Keratinocyte (primary cell): ENCODE measurements at regions not wholly inside any gene's neighbourhood (a gene's known extent, or its start where the extent isn't known, plus 50 kb on each side); places are given as distances from the start of the nearest gene placed in this dataset.

Experiments
- DNase-seq: peaks from one replicate; pipeline ENCODE4 v3.0.0-alpha.2; 2011; ENCODE audit warnings: low read depth, missing footprints, low spot score
- FAIRE-seq: peaks from 2 replicates; lab custom pipeline; 2011; peaks lifted over from hg19 to GRCh38; lab: Jason Lieb, UNC
- H2AFZ ChIP-seq: 2 replicates; pipeline ENCODE4 v1.6.0; 2012; ENCODE audit warnings: low read length, control low read depth, inconsistent platforms; ENCODE audit not compliant: control insufficient read depth
- H3K27ac ChIP-seq: 2 replicates; pipeline ENCODE4 v1.5.1; 2011; ENCODE audit warnings: low read length; ENCODE audit not compliant: control insufficient read depth, insufficient read depth
- H3K27me3 ChIP-seq: 3 replicates; pipeline ENCODE4 v1.6.0; 2011; ENCODE audit warnings: low read length; ENCODE audit not compliant: control insufficient read depth, insufficient read depth; ENCODE audit errors: extremely low read depth
- H3K36me3 ChIP-seq, 2 experiments: 2 replicates in 1 of 2; 3 replicates in 1 of 2; pipeline ENCODE4 v1.5.1; 2011; ENCODE audit warnings: low read length in 2 of 2, mild to moderate bottlenecking in 1 of 2; ENCODE audit not compliant: control insufficient read depth in 2 of 2, insufficient read depth in 2 of 2; ENCODE audit errors: extremely low read depth in 1 of 2
- H3K4me1 ChIP-seq: 3 replicates; pipeline ENCODE4 v1.5.1; 2011; ENCODE audit warnings: low read length; ENCODE audit not compliant: control insufficient read depth, insufficient read depth; ENCODE audit errors: extremely low read depth
- H3K4me2 ChIP-seq: 3 replicates; pipeline ENCODE4 v1.6.0; 2011; ENCODE audit warnings: low read depth, low read length; ENCODE audit not compliant: control insufficient read depth, insufficient read depth; ENCODE audit errors: extremely low read depth
- H3K4me3 ChIP-seq, 3 experiments: fragments of 200-600 bp in 1 of 3; sonication (generic) in 1 of 3; 2 replicates in 2 of 3; 3 replicates in 1 of 3; pipeline ENCODE4 v1.5.1; 2011 to 2016; ENCODE audit warnings: low read length in 3 of 3, mild to moderate bottlenecking in 3 of 3, control low read depth in 2 of 3, inconsistent platforms in 1 of 3, low read depth in 1 of 3, mixed read lengths in 1 of 3, mixed run types in 1 of 3, moderate library complexity in 1 of 3; ENCODE audit not compliant: control insufficient read depth in 2 of 3, insufficient read depth in 2 of 3; ENCODE audit errors: extremely low read depth in 1 of 3
- H3K79me2 ChIP-seq: 2 replicates; pipeline ENCODE4 v1.6.0; 2012; ENCODE audit warnings: low read length; ENCODE audit not compliant: control insufficient read depth, insufficient read depth
- H3K9ac ChIP-seq: 3 replicates; pipeline ENCODE4 v1.6.0; 2011; ENCODE audit warnings: low read length; ENCODE audit not compliant: control insufficient read depth, insufficient read depth; ENCODE audit errors: extremely low read depth
- H3K9me1 ChIP-seq: 3 replicates; pipeline ENCODE4 v1.6.0; 2011; ENCODE audit warnings: low read length; ENCODE audit not compliant: control insufficient read depth, insufficient read depth; ENCODE audit errors: extremely low read depth
- H3K9me3 ChIP-seq: 2 replicates; pipeline ENCODE4 v1.5.1; 2012; ENCODE audit warnings: low read depth, low read length; ENCODE audit not compliant: control insufficient read depth
- H4K20me1 ChIP-seq: 3 replicates; pipeline ENCODE4 v1.6.0; 2011; ENCODE audit warnings: low read length; ENCODE audit not compliant: control insufficient read depth, insufficient read depth; ENCODE audit errors: extremely low read depth
- CTCF ChIP-seq, 3 experiments: IDR thresholded peaks in 1 of 3; conservative IDR thresholded peaks in 1 of 3; optimal IDR thresholded peaks in 1 of 3; 2 replicates in 2 of 3; 3 replicates in 1 of 3; pipeline versions ENCODE3 to v1.5.1; 2011; ENCODE audit warnings: low read length in 3 of 3, mild to moderate bottlenecking in 3 of 3, moderate library complexity in 2 of 3, control low read depth in 1 of 3, inconsistent platforms in 1 of 3; ENCODE audit not compliant: insufficient read depth in 2 of 3; ENCODE audit errors: extremely low read depth in 1 of 3
- EZH2 ChIP-seq: IDR thresholded peaks from one replicate; pipeline ENCODE4 v1.6.1; 2012; ENCODE audit warnings: inconsistent platforms, mild to moderate bottlenecking, low read length, moderate library complexity
- dilution Hi-C: fragments of 300-500 bp; cut with MboI; formaldehyde crosslinking; loops from one replicate; pipeline ENCODE4 v1.7.0; 2020; ENCODE audit warnings: low sequenced_read_pairs; ENCODE audit not compliant: extremely low pct_ligation_motif_present

- H3K9me1 ChIP-seq: no peaks in the 10 kb centered on the region
- H3K4me3 ChIP-seq: no peak overlapping the region
- H3K9me3 ChIP-seq: no peaks in the 10 kb centered on the region
- FAIRE-seq (no peak), DNase-seq (no peak)
- no peaks in the 10 kb centered on the region for H3K79me2 ChIP-seq
- H3K27me3 ChIP-seq: no peaks in the 10 kb centered on the region
- H3K4me2 ChIP-seq: no peak overlapping the region
- no peaks in the 10 kb centered on the region for H3K4me1 ChIP-seq
- H2AFZ ChIP-seq: no peak overlapping the region
- no peak overlapping the region for H3K9ac ChIP-seq
- dilution Hi-C loops: no loop called here
- H3K36me3 ChIP-seq: no peaks in the 10 kb centered on the region
- no peak for TF ChIP-seq EZH2
- TF ChIP-seq CTCF (optimal IDR thresholded peaks at IDR 0.05 in 1 of 3, IDR thresholded peaks at IDR 0.05 in 1 of 3, conservative IDR thresholded peaks at IDR 0.05 in 1 of 3; ENCODE audit: extremely low read depth in 1 of 3, insufficient read depth in 2 of 3, low read length in 3 of 3): no peak
- no peaks in the 10 kb centered on the region for H4K20me1 ChIP-seq
- H3K27ac ChIP-seq: no peak overlapping the region
These were observed 848.1 kb upstream of the SLITRK1 start for GRCh38 chr13:84730376-84730775.

- no peak for TF ChIP-seq CTCF (optimal IDR thresholded peaks at IDR 0.05 in 1 of 3, IDR thresholded peaks at IDR 0.05 in 1 of 3, conservative IDR thresholded peaks at IDR 0.05 in 1 of 3; ENCODE audit: extremely low read depth in 1 of 3, insufficient read depth in 2 of 3, low read length in 3 of 3)
- no peak for TF ChIP-seq EZH2
- Histone ChIP-seq H3K79me2 (no peaks in the 10 kb centered on the region), H3K27ac (no peak overlapping the region), H2AFZ (no peak overlapping the region), H4K20me1 (no peaks in the 10 kb centered on the region), H3K4me2 (no peak overlapping the region), H3K9me1 (no peaks in the 10 kb centered on the region), H3K27me3 (no peaks in the 10 kb centered on the region), H3K9ac (no peak overlapping the region), H3K9me3 (no peaks in the 10 kb centered on the region), H3K4me3 (no peak overlapping the region), H3K36me3 (no peaks in the 10 kb centered on the region), H3K4me1 (no peaks in the 10 kb centered on the region)
- FAIRE-seq (no peak), DNase-seq (no peak)
- dilution Hi-C loops: no loop called here
These were observed 823.9 kb upstream of the SLITRK1 start for GRCh38 chr13:84705982-84706710.
